AG04449 (cell line): ENCODE measurements at regions not wholly inside any gene's neighbourhood (a gene's known extent, or its start where the extent isn't known, plus 50 kb on each side); places are given as distances from the start of the nearest gene placed in this dataset.

Experiments
- CTCF ChIA-PET: fragments of 350-600 bp; formaldehyde crosslinking; extraction: SDS; loops from one replicate; lab custom pipeline; 2021; ENCODE audit warnings: antibody characterized with exemption; lab: Yijun Ruan, JAX
- POLR2A ChIA-PET: fragments of 400-600, 350-600 bp; formaldehyde crosslinking; extraction: SDS; loops from one replicate; lab custom pipeline; 2020; ENCODE audit warnings: antibody characterized with exemption, inconsistent platforms; lab: Yijun Ruan, JAX
- DNase-seq: peaks from one replicate; pipeline ENCODE4 v3.0.0-alpha.2; 2010; ENCODE audit warnings: low read depth, low spot score
- H3K4me3 ChIP-seq: 2 replicates; pipeline ENCODE4 v1.5.1; 2011; ENCODE audit warnings: low read depth, mild to moderate bottlenecking, control low read depth, low read length
- CTCF ChIP-seq: IDR thresholded peaks from one replicate; pipeline ENCODE4 v1.5.1; 2011; ENCODE audit warnings: mild to moderate bottlenecking, moderate library complexity, low read length, control low read depth, inconsistent platforms; ENCODE audit not compliant: insufficient read depth; ENCODE audit errors: missing control alignments

- TF ChIP-seq CTCF = no peak
- POLR2A ChIA-PET = interaction anchor here (0.7 kb wide), 1 partner anchor 438 kb away, joined by 3 read pairs; no protein-coding TSS in a partner anchor
- no peak overlapping the region for H3K4me3 ChIP-seq
- no peak for DNase-seq
- CTCF ChIA-PET = no interaction called here
Measured at GRCh38 chr6:130766239-130767144, 60.7 kb upstream of the SMLR1 start.

- POLR2A ChIA-PET = no interaction called here
- CTCF ChIA-PET = no interaction called here
- DNase-seq = no peak
- H3K4me3 ChIP-seq = no peak overlapping the region
- TF ChIP-seq CTCF = no peak
Measured at GRCh38 chr6:130769861-130770260, 57.3 kb upstream of the SMLR1 start.

- H3K4me3 ChIP-seq = no peak overlapping the region
- no peak for DNase-seq
- no peak for TF ChIP-seq CTCF
- ChIA-PET CTCF (interaction anchor here (1.5 kb wide), 1 partner anchor 478 kb away, joined by 3 read pairs; no protein-coding TSS in a partner anchor), POLR2A (no interaction called here)
Measured at GRCh38 chr6:130771741-130772140, 55.5 kb upstream of the SMLR1 start.

GRCh38 chr6:130773860-130774259, 53.3 kb upstream of the SMLR1 start:
- no peak for DNase-seq
- CTCF ChIA-PET = no interaction called here
- H3K4me3 ChIP-seq = no peak overlapping the region
- TF ChIP-seq CTCF = no peak
- POLR2A ChIA-PET = interaction anchor here (0.6 kb wide), 1 partner anchor 409 kb away, joined by 3 read pairs; no protein-coding TSS in a partner anchor

- no peak for DNase-seq
- POLR2A ChIA-PET = no interaction called here
- TF ChIP-seq CTCF = no peak
- no peak overlapping the region for H3K4me3 ChIP-seq
- CTCF ChIA-PET = interaction anchor here (0.6 to 1.2 kb wide), 8 partner anchors 12 to 853 kb away, joined by 3 to 4 read pairs (median 3); partner anchors contain the start of gene MED23
Measured at GRCh38 chr6:130775411-130776012, 51.7 kb upstream of the SMLR1 start.
